Upper lobe of left lung (tissue), 6 donors: ENCODE measurements at regions not wholly inside any gene's neighbourhood (a gene's known extent, or its start where the extent isn't known, plus 50 kb on each side); places are given as distances from the start of the nearest gene placed in this dataset.

Experiments used
- ATAC-seq, 2 donors: fragments of 200-7000 bp; cut with Tn5 transposase; one replicate each; pipeline ENCODE4 v1.9.1; 2022; ENCODE audit warnings: mild to moderate bottlenecking in 2 of 2, moderate library complexity in 2 of 2; ENCODE audit not compliant: low FRiP score in 2 of 2
- DNase-seq, 2 donors: peaks; one replicate each; pipeline ENCODE4 v3.0.0-alpha.2; 2019 to 2020
- H3K27ac ChIP-seq, 4 donors: fragments of 200-600 bp; sonication (generic); one replicate each; pipeline ENCODE4 v1.5.1; 2016 to 2019
- H3K27me3 ChIP-seq, 4 donors: fragments of 200-600 bp; sonication (generic); one replicate each; pipeline ENCODE4 v1.5.1; 2017 to 2019
- H3K36me3 ChIP-seq, 4 donors: fragments of 200-600 bp; sonication (generic); one replicate each; pipeline ENCODE4 v1.5.1; 2016 to 2019
- H3K4me1 ChIP-seq, 4 donors: fragments of 200-600 bp; sonication (generic); one replicate each; pipeline ENCODE4 v1.5.1; 2018 to 2019
- H3K4me3 ChIP-seq, 4 donors: fragments of 200-600 bp; sonication (generic); one replicate each; pipeline ENCODE4 v1.5.1; 2017 to 2019; ENCODE audit warnings: mild to moderate bottlenecking in 2 of 4, moderate library complexity in 1 of 4
- H3K9me3 ChIP-seq, 4 donors: fragments of 200-600 bp; sonication (generic); one replicate each; pipeline ENCODE4 v1.5.1; 2018 to 2019
- EP300 ChIP-seq, 4 donors: sonication (generic); formaldehyde crosslinking; IDR thresholded peaks; one replicate each; pipeline ENCODE4 v1.5.1; 2017; ENCODE audit warnings: antibody characterized with exemption in 4 of 4, control low read depth in 2 of 4
- POLR2A ChIP-seq, 4 donors: fragments of 450-650 bp; IDR thresholded peaks; one replicate each; pipeline ENCODE4 v1.5.1; 2016 to 2017; ENCODE audit warnings: antibody characterized with exemption in 4 of 4, mild to moderate bottlenecking in 2 of 4
- POLR2AphosphoS5 ChIP-seq, 2 donors: sonication (generic); formaldehyde crosslinking; IDR thresholded peaks; one replicate each; pipeline ENCODE4 v1.5.1; 2017; ENCODE audit warnings: antibody characterized with exemption in 2 of 2
- WGBS, 2 donors: methylation state at CpG; one replicate each; pipeline ENCODE4 v1.1.5; 2017 to 2018; 5-methylcytosine and 5-hydroxymethylcytosine counted together
- TF ChIP-seq, protein P1 (sequence below), 6 experiments: fragments of 450-650 bp in 4 of 6; fragments of 200-600 bp in 2 of 6; sonication (generic) in 2 of 6; IDR thresholded peaks; one replicate each; pipeline ENCODE4 v1.5.1; 2016 to 2019; ENCODE audit warnings: antibody characterized with exemption in 6 of 6
- donor health status: DM: no; HTN: no; CAD: no; lungs with moderate emphysema.
- donor health status: DM: no; HTN: yes; CAD: no; lungs with severe emphysema.

DNA sequence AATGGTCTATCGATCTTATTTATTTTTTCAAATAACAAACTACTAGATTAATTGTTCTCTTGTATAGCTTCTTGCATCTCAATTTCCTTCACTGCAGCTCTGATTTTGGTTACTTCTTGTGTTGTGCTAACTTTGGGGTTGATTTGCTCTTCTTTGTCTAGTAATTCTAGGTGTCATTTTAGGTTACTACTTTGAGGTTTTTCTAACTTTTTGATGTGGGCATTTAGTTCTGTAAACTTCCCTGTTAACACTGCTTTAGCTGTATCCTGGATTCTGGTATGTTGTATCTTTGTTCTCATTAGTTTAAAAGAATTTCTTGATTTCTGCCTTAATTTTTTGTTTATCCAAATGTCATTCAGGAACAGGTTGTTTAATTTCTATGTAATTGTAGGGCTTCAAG, 1188.0 kb downstream of the DNAJB9 start:
- Histone ChIP-seq H3K4me3 (no peak overlapping the region), H3K9me3 (no peaks in the 10 kb centered on the region), H3K4me1 (no peaks in the 10 kb centered on the region), H3K27ac (no peak overlapping the region), H3K36me3 (no peaks in the 10 kb centered on the region), H3K27me3 (no peaks in the 10 kb centered on the region)
- no peak for ATAC-seq
- TF ChIP-seq POLR2AphosphoS5 (IDR thresholded peaks at IDR 0.05) (no peak), POLR2A (IDR thresholded peaks at IDR 0.05) (no peak), EP300 (IDR thresholded peaks at IDR 0.05) (no peak)
- TF ChIP-seq, protein P1, sequence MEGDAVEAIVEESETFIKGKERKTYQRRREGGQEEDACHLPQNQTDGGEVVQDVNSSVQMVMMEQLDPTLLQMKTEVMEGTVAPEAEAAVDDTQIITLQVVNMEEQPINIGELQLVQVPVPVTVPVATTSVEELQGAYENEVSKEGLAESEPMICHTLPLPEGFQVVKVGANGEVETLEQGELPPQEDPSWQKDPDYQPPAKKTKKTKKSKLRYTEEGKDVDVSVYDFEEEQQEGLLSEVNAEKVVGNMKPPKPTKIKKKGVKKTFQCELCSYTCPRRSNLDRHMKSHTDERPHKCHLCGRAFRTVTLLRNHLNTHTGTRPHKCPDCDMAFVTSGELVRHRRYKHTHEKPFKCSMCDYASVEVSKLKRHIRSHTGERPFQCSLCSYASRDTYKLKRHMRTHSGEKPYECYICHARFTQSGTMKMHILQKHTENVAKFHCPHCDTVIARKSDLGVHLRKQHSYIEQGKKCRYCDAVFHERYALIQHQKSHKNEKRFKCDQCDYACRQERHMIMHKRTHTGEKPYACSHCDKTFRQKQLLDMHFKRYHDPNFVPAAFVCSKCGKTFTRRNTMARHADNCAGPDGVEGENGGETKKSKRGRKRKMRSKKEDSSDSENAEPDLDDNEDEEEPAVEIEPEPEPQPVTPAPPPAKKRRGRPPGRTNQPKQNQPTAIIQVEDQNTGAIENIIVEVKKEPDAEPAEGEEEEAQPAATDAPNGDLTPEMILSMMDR (IDR thresholded peaks at IDR 0.05): no peak
- DNase-seq: no peak
- 50 to 58% methylated on average over 1 of the region's 1 CpG for WGBS, 2 donors

DNA sequence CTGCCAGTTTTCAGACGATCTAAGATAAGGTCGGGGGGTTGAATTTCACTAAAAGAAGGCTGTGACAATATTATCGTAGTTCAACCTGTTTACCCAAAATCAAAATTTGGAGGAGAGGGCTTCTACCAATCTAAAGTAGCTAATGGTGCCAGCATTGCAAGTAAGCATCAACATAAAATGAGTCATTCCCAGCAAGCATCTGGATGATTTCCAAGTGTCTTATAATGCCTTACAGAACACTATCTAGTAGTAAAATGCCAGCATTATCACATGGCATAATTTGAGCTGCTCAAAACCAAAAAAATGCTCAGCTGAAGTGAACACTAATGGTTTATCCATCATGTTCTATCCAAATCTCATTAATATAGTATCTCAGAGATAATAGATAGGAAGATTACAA, 1193.9 kb downstream of the DNAJB9 start:
- Histone ChIP-seq H3K27ac (no peak overlapping the region), H3K27me3 (no peaks in the 10 kb centered on the region), H3K36me3 (no peaks in the 10 kb centered on the region), H3K4me1 (no peaks in the 10 kb centered on the region), H3K9me3 (no peaks in the 10 kb centered on the region), H3K4me3 (no peak overlapping the region)
- ATAC-seq (no peak), DNase-seq (no peak)
- TF ChIP-seq, protein P1 (IDR thresholded peaks at IDR 0.05): no peak
- WGBS, 2 donors: 79 to 83% methylated on average over 3 of the region's 3 CpGs

DNA sequence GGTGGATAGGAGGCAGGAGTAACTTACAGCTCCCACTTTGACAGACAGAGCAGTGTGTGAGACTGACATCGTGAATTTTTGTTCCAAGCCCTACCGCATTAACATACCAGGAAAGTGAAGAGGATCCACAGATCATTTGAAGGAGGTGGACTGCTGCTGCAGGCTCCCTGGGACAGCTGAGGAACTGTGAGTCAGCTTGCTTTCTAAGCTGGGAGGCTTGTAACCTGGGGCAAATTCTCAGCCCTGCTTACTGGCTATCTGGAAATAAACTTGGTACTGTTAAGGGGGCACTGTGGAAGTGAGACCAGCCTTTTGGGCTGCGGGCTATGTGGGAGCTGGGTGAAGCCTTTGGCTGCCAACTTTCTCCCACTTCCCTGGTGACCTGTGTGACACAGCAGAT, 1202.5 kb downstream of the DNAJB9 start:
- H3K4me3 ChIP-seq: no peak overlapping the region
- DNase-seq (no peak), ATAC-seq (no peak)
- TF ChIP-seq, protein P1 (IDR thresholded peaks at IDR 0.05): no peak
- TF ChIP-seq POLR2AphosphoS5 (IDR thresholded peaks at IDR 0.05) (no peak), POLR2A (IDR thresholded peaks at IDR 0.05) (no peak), EP300 (IDR thresholded peaks at IDR 0.05) (no peak)
- WGBS, 2 donors: 85 to 89% methylated on average over 3 of the region's 3 CpGs
- H3K27ac ChIP-seq: no peak overlapping the region
- no peaks in the 10 kb centered on the region for H3K9me3 ChIP-seq
- no peaks in the 10 kb centered on the region for H3K4me1 ChIP-seq
- no peaks in the 10 kb centered on the region for H3K36me3 ChIP-seq
- H3K27me3 ChIP-seq: no peaks in the 10 kb centered on the region

DNA sequence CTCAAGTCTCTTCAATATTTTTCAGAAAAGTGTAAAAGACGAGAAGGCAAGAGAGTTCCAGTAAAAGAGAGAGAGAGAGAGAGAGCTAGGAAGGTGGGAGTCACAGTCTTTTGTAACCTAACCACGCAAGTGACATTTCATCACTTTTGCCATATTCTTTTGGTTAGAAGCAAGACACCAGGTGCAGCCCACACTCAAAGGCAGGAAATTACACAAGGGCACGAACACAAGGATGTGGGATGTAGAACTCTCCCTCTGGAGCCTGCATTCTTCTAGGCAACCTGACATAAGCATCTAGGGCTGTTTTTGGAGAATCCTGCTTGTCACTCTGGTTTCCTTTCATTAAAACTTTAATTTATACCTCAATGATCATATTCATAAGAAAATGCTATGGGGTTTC, 1213.1 kb downstream of the DNAJB9 start:
- no peak for ATAC-seq
- WGBS, 2 donors: 54 to 71% methylated on average over 3 of the region's 3 CpGs
- Histone ChIP-seq H3K27ac (no peak overlapping the region), H3K4me1 (no peaks in the 10 kb centered on the region), H3K27me3 (no peaks in the 10 kb centered on the region), H3K36me3 (no peaks in the 10 kb centered on the region), H3K4me3 (no peak overlapping the region), H3K9me3 (no peaks in the 10 kb centered on the region)
- TF ChIP-seq, protein P1 (IDR thresholded peaks at IDR 0.05): no peak
- DNase-seq: no peak

DNA sequence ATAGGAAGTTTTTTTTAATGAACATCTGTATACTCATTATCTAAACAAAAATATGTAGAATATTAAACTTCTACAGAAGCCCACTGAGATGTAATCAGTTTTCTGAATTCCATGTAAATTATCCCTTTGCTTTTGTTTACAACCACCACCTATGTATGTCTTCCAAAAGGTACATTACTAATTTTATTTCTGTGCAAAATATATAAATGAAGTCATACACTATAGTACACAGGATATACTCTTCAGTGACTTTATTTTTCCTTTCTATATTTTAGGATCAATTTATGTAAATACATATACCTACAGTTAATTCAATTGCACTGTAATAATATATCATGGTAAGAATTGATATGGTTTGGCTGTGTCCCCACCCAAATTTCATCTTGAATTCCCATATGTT, 1236.9 kb downstream of the DNAJB9 start:
- DNase-seq (no peak), ATAC-seq (no peak)
- H3K9me3 ChIP-seq: no peaks in the 10 kb centered on the region
- no peaks in the 10 kb centered on the region for H3K27me3 ChIP-seq
- no peak overlapping the region for H3K4me3 ChIP-seq
- no peaks in the 10 kb centered on the region for H3K4me1 ChIP-seq
- no peak overlapping the region for H3K27ac ChIP-seq
- H3K36me3 ChIP-seq: no peaks in the 10 kb centered on the region
- TF ChIP-seq, protein P1 (IDR thresholded peaks at IDR 0.05): no peak
- TF ChIP-seq POLR2AphosphoS5 (IDR thresholded peaks at IDR 0.05) (no peak), EP300 (IDR thresholded peaks at IDR 0.05) (no peak), POLR2A (IDR thresholded peaks at IDR 0.05) (no peak)
